ENCODE measurements at regions not wholly inside any gene's neighbourhood (a gene's known extent, or its start where the extent isn't known, plus 50 kb on each side); places are given as distances from the start of the nearest gene placed in this dataset.

- TF ChIP-seq ZNF462 (CRISPR knock-in tag; IDR thresholded peaks at IDR 0.05) (no peak), NANOG (IDR thresholded peaks at IDR 0.05; ENCODE audit: borderline replicate concordance) (no peak), EZH2phosphoT487 (IDR thresholded peaks at IDR 0.05; ENCODE audit: unreplicated experiment) (no peak), ZNF114 (CRISPR knock-in tag; IDR thresholded peaks at IDR 0.05) (no peak), ZNF331 (CRISPR knock-in tag; IDR thresholded peaks at IDR 0.05; ENCODE audit: low read depth) (no peak), ETS1 (IDR thresholded peaks at IDR 0.05) (no peak)
These were observed 1144.1 kb upstream of the IGFBP7 start (continued) for GRCh38 chr4:58254291-58254690.

GRCh38 chr4:58252656-58253055, 1142.5 kb upstream of the IGFBP7 start:
- Histone ChIP-seq H3K27me3 (ENCODE audit: insufficient read depth) (no peaks in the 10 kb centered on the region), H3F3A (replicated peaks; ENCODE audit: low read depth) (no peaks in the 10 kb centered on the region), H3K4me1 (ENCODE audit: insufficient read depth) (no peaks in the 10 kb centered on the region), H2AFZ (no peak overlapping the region), H3K9me2 (ENCODE audit: insufficient read depth) (peaks cover 5% of the 10 kb centered on the region; the same call in 1 of the 2 replicates), H3K4me2 (no peak overlapping the region), H3K4me3 (no peak overlapping the region), H3K79me2 (replicated peaks; ENCODE audit: insufficient read depth) (no peaks in the 10 kb centered on the region), H4K20me1 (replicated peaks; ENCODE audit: insufficient read depth) (no peaks in the 10 kb centered on the region), H3K27ac (ENCODE audit: low read depth) (no peak overlapping the region), H3K36me3 (ENCODE audit: insufficient read depth) (no peaks in the 10 kb centered on the region)
- Mint-ChIP-seq H3K27ac (no peak overlapping the region), H3K27me3 (ENCODE audit: insufficient read depth, low read depth, poor library complexity) (no peaks in the 10 kb centered on the region), H3K36me3 (ENCODE audit: low read depth) (no peaks in the 10 kb centered on the region), H3K4me3 (no peak overlapping the region), H3K4me1 (peaks cover 5% of the 10 kb centered on the region), H3K9me3 (no peaks in the 10 kb centered on the region; the same call in 2 of the 3 replicates)
- DNase-seq (ENCODE audit: low spot score) = no peak
- ATAC-seq = no peak
- TF ChIP-seq ETS1 (IDR thresholded peaks at IDR 0.05) (no peak), REST (IDR thresholded peaks at IDR 0.05; ENCODE audit: unreplicated experiment) (no peak)

Data from GM23338 (cell line).